ENCODE measurements at regions not wholly inside any gene's neighbourhood (a gene's known extent, or its start where the extent isn't known, plus 50 kb on each side); places are given as distances from the start of the nearest gene placed in this dataset.

GRCh38 chr5:98700730-98701129 is 72.7 kb upstream of the RGMB start:
- no peak for TF ChIP-seq EZH2 (IDR thresholded peaks at IDR 0.05; ENCODE audit: borderline replicate concordance, low read length)
- TF ChIP-seq, protein P1, sequence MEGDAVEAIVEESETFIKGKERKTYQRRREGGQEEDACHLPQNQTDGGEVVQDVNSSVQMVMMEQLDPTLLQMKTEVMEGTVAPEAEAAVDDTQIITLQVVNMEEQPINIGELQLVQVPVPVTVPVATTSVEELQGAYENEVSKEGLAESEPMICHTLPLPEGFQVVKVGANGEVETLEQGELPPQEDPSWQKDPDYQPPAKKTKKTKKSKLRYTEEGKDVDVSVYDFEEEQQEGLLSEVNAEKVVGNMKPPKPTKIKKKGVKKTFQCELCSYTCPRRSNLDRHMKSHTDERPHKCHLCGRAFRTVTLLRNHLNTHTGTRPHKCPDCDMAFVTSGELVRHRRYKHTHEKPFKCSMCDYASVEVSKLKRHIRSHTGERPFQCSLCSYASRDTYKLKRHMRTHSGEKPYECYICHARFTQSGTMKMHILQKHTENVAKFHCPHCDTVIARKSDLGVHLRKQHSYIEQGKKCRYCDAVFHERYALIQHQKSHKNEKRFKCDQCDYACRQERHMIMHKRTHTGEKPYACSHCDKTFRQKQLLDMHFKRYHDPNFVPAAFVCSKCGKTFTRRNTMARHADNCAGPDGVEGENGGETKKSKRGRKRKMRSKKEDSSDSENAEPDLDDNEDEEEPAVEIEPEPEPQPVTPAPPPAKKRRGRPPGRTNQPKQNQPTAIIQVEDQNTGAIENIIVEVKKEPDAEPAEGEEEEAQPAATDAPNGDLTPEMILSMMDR (IDR thresholded peaks at IDR 0.05; ENCODE audit: low read length) = no peak
- H3K4me2 ChIP-seq (ENCODE audit: low read length) = no peak overlapping the region
- no peak overlapping the region for H3K4me3 ChIP-seq (ENCODE audit: low read depth, low read length, poor library complexity, severe bottlenecking)
- H3K27me3 ChIP-seq (ENCODE audit: insufficient read depth, low read length) = no peaks in the 10 kb centered on the region
- no peaks in the 10 kb centered on the region for H3F3A ChIP-seq (ENCODE audit: insufficient read depth, low read length)
- no peaks in the 10 kb centered on the region for H3K4me1 ChIP-seq (ENCODE audit: insufficient read depth, low read length, severe bottlenecking)
- H2AFZ ChIP-seq (ENCODE audit: low read length) = no peak overlapping the region
- H4K20me1 ChIP-seq (ENCODE audit: insufficient read depth, low read length) = no peaks in the 10 kb centered on the region
- no peaks in the 10 kb centered on the region for H3K9me2 ChIP-seq (ENCODE audit: low read depth, low read length)
- no peaks in the 10 kb centered on the region for H3K79me2 ChIP-seq (ENCODE audit: insufficient read depth, low read length)
- no peak overlapping the region for H3K9ac ChIP-seq (ENCODE audit: low read length)
- H3K9me3 ChIP-seq (ENCODE audit: low read length) = 0 out of 2 replicates have a peak, but pooled peaks cover 2% of the 10 kb centered on the region
- no peak overlapping the region for H3K27ac ChIP-seq (ENCODE audit: low read depth, low read length, poor library complexity, severe bottlenecking)
- no peaks in the 10 kb centered on the region for H3K36me3 ChIP-seq (ENCODE audit: insufficient read depth, low read length)

DNA sequence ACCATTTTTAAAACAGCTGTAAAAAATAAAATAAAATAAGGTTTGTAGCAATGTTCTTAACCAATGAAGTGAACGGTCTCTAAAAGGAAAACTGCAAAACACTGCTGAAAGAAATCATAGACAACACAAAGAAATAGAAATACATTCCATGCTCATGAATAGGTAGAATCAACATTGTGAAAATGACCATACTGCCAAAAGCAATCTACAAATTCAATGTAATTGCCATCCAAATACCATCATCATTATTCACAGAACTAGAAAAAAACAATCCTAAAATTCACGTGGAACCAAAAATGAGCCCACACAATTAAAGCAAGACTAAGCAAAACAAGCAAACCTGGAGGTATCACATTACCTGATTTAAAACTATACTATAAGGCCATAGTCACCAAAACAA is 67.6 kb upstream of the RGMB start:
- Histone ChIP-seq H3K9ac (ENCODE audit: low read length) (no peak overlapping the region), H3F3A (ENCODE audit: insufficient read depth, low read length) (no peaks in the 10 kb centered on the region), H3K4me3 (ENCODE audit: low read depth, low read length, poor library complexity, severe bottlenecking) (no peak overlapping the region), H3K9me2 (ENCODE audit: low read depth, low read length) (no peaks in the 10 kb centered on the region), H2AFZ (ENCODE audit: low read length) (no peak overlapping the region), H3K27ac (ENCODE audit: low read depth, low read length, poor library complexity, severe bottlenecking) (no peak overlapping the region), H3K9me3 (ENCODE audit: low read length) (0 out of 2 replicates have a peak, but pooled peaks cover 2% of the 10 kb centered on the region), H3K27me3 (ENCODE audit: insufficient read depth, low read length) (no peaks in the 10 kb centered on the region), H3K4me2 (ENCODE audit: low read length) (no peak overlapping the region), H3K4me1 (ENCODE audit: insufficient read depth, low read length, severe bottlenecking) (no peaks in the 10 kb centered on the region), H3K79me2 (ENCODE audit: insufficient read depth, low read length) (no peaks in the 10 kb centered on the region), H3K36me3 (ENCODE audit: insufficient read depth, low read length) (no peaks in the 10 kb centered on the region), H4K20me1 (ENCODE audit: insufficient read depth, low read length) (no peaks in the 10 kb centered on the region)
- TF ChIP-seq EZH2 (IDR thresholded peaks at IDR 0.05; ENCODE audit: borderline replicate concordance, low read length) = no peak
- TF ChIP-seq, protein P1 (IDR thresholded peaks at IDR 0.05; ENCODE audit: low read length) = no peak

DNA sequence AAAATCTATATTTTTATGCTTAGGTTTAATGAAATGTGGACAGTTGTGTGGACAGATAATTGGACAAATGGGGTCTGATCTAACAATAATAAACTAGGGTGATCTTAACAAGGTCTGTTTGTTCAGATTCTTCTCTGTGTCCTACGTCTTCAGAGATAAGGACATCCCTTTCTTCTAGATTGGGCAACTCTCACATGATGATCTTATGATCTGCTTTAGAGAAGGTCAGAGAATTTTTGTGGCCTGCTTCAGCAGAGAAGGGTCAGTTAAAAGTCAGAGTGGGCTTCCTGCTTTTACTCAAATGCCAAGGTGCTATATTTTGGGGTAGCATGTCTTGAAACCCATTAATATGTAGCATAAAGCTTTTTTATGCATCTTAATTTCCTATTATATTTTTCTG is 63.8 kb upstream of the RGMB start:
- Histone ChIP-seq H3K36me3 (ENCODE audit: insufficient read depth, low read length) (no peaks in the 10 kb centered on the region), H3K4me1 (ENCODE audit: insufficient read depth, low read length, severe bottlenecking) (no peaks in the 10 kb centered on the region), H3K4me2 (ENCODE audit: low read length) (no peak overlapping the region), H2AFZ (ENCODE audit: low read length) (no peak overlapping the region), H3K4me3 (ENCODE audit: low read depth, low read length, poor library complexity, severe bottlenecking) (no peak overlapping the region), H3F3A (ENCODE audit: insufficient read depth, low read length) (no peaks in the 10 kb centered on the region), H3K9ac (ENCODE audit: low read length) (no peak overlapping the region), H3K27me3 (ENCODE audit: insufficient read depth, low read length) (no peaks in the 10 kb centered on the region), H3K9me2 (ENCODE audit: low read depth, low read length) (no peaks in the 10 kb centered on the region), H4K20me1 (ENCODE audit: insufficient read depth, low read length) (no peaks in the 10 kb centered on the region), H3K27ac (ENCODE audit: low read depth, low read length, poor library complexity, severe bottlenecking) (no peak overlapping the region), H3K79me2 (ENCODE audit: insufficient read depth, low read length) (no peaks in the 10 kb centered on the region), H3K9me3 (ENCODE audit: low read length) (no peaks in the 10 kb centered on the region)
- TF ChIP-seq, protein P1 (IDR thresholded peaks at IDR 0.05; ENCODE audit: low read length) = no peak
- no peak for TF ChIP-seq EZH2 (IDR thresholded peaks at IDR 0.05; ENCODE audit: borderline replicate concordance, low read length)

Measured in OCI-LY1 (cell line).